ENCODE measurements at regions not wholly inside any gene's neighbourhood (a gene's known extent, or its start where the extent isn't known, plus 50 kb on each side); places are given as distances from the start of the nearest gene placed in this dataset.

DNA sequence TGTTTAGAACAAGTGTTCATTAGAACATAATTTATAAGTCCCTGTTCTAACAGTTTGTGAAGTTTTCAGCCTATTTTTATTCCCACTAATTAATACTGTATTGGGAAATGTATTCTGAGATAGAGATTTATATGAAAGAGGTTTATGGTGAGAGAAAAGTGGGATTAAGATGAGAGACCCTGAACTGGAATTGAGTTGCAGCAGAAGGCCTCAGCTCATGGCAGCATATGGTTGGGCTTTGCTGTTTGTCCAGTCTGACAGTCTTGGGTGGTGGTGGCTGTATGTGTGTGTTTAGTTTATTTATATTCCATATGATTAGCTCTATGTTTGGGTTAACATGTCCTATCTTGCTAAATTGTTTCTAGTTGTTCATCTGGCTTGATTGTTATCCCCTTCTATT, 575.1 kb downstream of the SLITRK5 start:
- Mint-ChIP-seq H3K36me3 (ENCODE audit: low read depth) (no peaks in the 10 kb centered on the region), H3K27ac (ENCODE audit: unreplicated experiment) (no peak overlapping the region), H3K27me3 (ENCODE audit: low read depth) (no peaks in the 10 kb centered on the region), H3K4me3 (no peak overlapping the region), H3K4me1 (no peaks in the 10 kb centered on the region), H3K9me3 (no peaks in the 10 kb centered on the region)
- DNase-seq (ENCODE audit: low read depth, low spot score), result no peak
- TF ChIP-seq, protein P1, sequence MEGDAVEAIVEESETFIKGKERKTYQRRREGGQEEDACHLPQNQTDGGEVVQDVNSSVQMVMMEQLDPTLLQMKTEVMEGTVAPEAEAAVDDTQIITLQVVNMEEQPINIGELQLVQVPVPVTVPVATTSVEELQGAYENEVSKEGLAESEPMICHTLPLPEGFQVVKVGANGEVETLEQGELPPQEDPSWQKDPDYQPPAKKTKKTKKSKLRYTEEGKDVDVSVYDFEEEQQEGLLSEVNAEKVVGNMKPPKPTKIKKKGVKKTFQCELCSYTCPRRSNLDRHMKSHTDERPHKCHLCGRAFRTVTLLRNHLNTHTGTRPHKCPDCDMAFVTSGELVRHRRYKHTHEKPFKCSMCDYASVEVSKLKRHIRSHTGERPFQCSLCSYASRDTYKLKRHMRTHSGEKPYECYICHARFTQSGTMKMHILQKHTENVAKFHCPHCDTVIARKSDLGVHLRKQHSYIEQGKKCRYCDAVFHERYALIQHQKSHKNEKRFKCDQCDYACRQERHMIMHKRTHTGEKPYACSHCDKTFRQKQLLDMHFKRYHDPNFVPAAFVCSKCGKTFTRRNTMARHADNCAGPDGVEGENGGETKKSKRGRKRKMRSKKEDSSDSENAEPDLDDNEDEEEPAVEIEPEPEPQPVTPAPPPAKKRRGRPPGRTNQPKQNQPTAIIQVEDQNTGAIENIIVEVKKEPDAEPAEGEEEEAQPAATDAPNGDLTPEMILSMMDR (conservative IDR thresholded peaks at IDR 0.05), result no peak

DNA sequence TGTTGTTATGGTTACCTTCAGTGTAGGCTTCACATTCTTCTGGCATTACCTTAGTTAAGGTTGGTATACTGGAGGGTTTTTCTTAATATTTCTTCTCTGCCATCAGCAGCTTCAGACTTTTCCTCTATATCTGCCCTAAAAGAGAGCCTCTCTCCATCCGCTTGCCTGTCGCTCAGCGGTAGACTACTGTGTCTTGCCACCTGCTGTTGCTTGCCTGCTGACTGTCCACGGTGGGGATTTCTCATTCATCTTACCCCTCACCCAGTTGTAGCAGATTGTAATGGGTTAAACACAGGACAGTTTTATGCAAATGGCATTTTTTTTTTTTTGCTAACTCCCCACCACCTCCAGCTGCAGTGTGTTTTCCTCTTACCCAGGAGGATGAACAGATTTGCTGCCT, 577.2 kb downstream of the SLITRK5 start:
- H3K9me3 Mint-ChIP-seq, result no peaks in the 10 kb centered on the region
- no peaks in the 10 kb centered on the region for H3K4me1 Mint-ChIP-seq
- H3K27me3 Mint-ChIP-seq (ENCODE audit: low read depth), result no peaks in the 10 kb centered on the region
- no peak overlapping the region for H3K27ac Mint-ChIP-seq (ENCODE audit: unreplicated experiment)
- H3K36me3 Mint-ChIP-seq (ENCODE audit: low read depth), result no peaks in the 10 kb centered on the region
- H3K4me3 Mint-ChIP-seq, result no peak overlapping the region
- TF ChIP-seq, protein P1 (conservative IDR thresholded peaks at IDR 0.05), result no peak
- no peak for DNase-seq (ENCODE audit: low read depth, low spot score)

DNA sequence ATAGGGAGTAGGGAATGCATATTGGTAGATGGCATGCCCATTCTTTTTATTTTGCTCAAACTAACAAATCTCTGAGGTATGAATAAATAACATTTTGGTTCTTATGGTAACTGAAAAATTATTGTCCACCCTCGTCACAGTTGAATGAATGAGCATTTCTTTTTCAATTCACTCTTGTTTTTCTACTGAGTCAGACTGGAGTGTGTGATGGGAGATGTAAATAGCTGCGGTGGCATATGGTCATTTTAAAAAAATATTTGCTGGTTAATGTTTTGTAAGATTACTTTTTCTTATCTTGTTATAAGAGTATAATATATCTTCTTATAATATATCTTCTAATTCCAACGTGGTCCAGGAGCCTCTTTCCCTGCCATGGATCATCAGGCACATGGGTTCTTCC, 586.5 kb downstream of the SLITRK5 start:
- Mint-ChIP-seq H3K36me3 (ENCODE audit: low read depth) (no peaks in the 10 kb centered on the region), H3K9me3 (no peaks in the 10 kb centered on the region), H3K4me1 (no peaks in the 10 kb centered on the region), H3K27me3 (ENCODE audit: low read depth) (no peaks in the 10 kb centered on the region), H3K4me3 (no peak overlapping the region), H3K27ac (ENCODE audit: unreplicated experiment) (no peak overlapping the region)
- TF ChIP-seq, protein P1 (conservative IDR thresholded peaks at IDR 0.05), result no peak
- DNase-seq (ENCODE audit: low read depth, low spot score), result no peak

DNA sequence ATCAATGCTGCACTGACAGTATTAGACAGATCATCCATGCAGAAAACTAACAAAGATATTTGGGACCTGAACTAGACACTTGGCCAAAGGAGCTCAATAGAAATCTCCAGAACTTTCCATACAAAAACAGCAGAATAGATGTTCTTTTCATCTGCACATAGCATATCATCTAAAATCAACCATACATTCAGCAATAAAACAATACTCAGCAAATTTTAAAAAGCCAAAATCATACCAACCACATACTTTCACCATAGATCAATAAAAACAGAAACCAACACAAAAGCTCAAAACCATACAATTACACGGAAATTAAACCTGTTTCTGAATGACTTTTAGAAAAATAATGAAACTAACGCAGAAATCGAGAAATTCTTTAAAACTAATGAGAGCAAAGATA, 592.6 kb downstream of the SLITRK5 start:
- TF ChIP-seq, protein P1 (conservative IDR thresholded peaks at IDR 0.05), result no peak
- Mint-ChIP-seq H3K4me1 (no peaks in the 10 kb centered on the region), H3K27ac (ENCODE audit: unreplicated experiment) (no peak overlapping the region), H3K9me3 (no peaks in the 10 kb centered on the region), H3K36me3 (ENCODE audit: low read depth) (no peaks in the 10 kb centered on the region), H3K27me3 (ENCODE audit: low read depth) (no peaks in the 10 kb centered on the region), H3K4me3 (no peak overlapping the region)
- DNase-seq (ENCODE audit: low read depth, low spot score), result no peak

DNA sequence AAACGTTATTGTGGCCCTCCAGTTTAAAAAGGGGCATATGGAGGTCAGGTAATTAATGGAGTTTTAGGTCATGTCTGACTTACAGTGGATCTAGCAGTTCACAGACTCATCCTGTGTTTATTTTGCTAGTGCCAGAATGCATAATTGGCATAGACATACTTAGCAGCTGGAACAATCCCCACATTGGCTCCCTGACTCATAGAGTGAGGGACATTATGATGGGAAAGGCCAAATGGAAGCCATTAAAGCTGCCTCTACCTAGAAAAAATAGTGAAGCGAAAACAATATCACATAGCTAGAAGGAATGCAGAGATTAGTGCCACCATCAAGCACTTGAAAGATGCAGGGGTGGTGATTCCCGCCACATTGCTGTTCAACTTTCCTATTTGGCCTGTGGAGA, 610.7 kb downstream of the SLITRK5 start:
- Mint-ChIP-seq H3K36me3 (ENCODE audit: low read depth) (peaks cover 5% of the 10 kb centered on the region), H3K4me3 (no peak overlapping the region), H3K4me1 (no peaks in the 10 kb centered on the region), H3K9me3 (peaks cover 9% of the 10 kb centered on the region), H3K27ac (ENCODE audit: unreplicated experiment) (no peak overlapping the region), H3K27me3 (ENCODE audit: low read depth) (no peaks in the 10 kb centered on the region)
- TF ChIP-seq, protein P1 (conservative IDR thresholded peaks at IDR 0.05), result no peak
- DNase-seq (ENCODE audit: low read depth, low spot score), result no peak

DNA sequence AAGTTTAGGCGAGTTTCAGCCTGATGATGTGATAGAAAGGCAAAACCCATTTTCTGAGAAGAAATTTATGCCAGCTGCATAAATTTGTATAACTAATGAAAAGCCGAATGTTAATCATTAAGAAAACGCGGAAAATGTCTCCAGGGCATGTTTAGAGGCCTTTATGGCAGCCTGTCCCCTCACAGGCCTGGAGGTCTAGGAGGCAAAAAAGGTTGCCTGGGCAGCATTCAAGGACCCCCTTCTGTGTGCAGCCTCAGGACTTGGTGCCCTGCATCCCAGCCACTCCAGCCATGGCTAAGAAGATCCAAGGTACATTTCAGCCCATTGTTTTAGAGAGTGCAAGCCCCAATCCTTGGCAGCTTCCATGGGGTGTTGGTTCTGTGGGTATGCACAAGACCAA, 614.2 kb downstream of the SLITRK5 start:
- Mint-ChIP-seq H3K9me3 (peaks cover 12% of the 10 kb centered on the region), H3K4me3 (no peak overlapping the region)

More for the DNA sequence above, 614.2 kb downstream of the SLITRK5 start:
- DNase-seq (ENCODE audit: low read depth, low spot score), result no peak
- H3K4me1 Mint-ChIP-seq, result no peaks in the 10 kb centered on the region
- H3K27me3 Mint-ChIP-seq (ENCODE audit: low read depth), result no peaks in the 10 kb centered on the region
- no peak overlapping the region for H3K27ac Mint-ChIP-seq (ENCODE audit: unreplicated experiment)
- H3K36me3 Mint-ChIP-seq (ENCODE audit: low read depth), result peaks cover 5% of the 10 kb centered on the region
- TF ChIP-seq, protein P1 (conservative IDR thresholded peaks at IDR 0.05), result no peak
